HG03521 (cell line): ENCODE measurements at regions not wholly inside any gene's neighbourhood (a gene's known extent, or its start where the extent isn't known, plus 50 kb on each side); places are given as distances from the start of the nearest gene placed in this dataset.
"Not testable (repeated sequence)": the region's sequence is repeated elsewhere in the genome, so short reads cannot be mapped to it uniquely, and the experiment has no call there.

Source experiments
- ATAC-seq: cut with Tn5 transposase; IDR thresholded peaks from one replicate; pipeline ENCODE4 v1.9.1; 2021; ENCODE audit warnings: mild to moderate bottlenecking, moderate library complexity; ENCODE audit not compliant: unreplicated experiment

DNA sequence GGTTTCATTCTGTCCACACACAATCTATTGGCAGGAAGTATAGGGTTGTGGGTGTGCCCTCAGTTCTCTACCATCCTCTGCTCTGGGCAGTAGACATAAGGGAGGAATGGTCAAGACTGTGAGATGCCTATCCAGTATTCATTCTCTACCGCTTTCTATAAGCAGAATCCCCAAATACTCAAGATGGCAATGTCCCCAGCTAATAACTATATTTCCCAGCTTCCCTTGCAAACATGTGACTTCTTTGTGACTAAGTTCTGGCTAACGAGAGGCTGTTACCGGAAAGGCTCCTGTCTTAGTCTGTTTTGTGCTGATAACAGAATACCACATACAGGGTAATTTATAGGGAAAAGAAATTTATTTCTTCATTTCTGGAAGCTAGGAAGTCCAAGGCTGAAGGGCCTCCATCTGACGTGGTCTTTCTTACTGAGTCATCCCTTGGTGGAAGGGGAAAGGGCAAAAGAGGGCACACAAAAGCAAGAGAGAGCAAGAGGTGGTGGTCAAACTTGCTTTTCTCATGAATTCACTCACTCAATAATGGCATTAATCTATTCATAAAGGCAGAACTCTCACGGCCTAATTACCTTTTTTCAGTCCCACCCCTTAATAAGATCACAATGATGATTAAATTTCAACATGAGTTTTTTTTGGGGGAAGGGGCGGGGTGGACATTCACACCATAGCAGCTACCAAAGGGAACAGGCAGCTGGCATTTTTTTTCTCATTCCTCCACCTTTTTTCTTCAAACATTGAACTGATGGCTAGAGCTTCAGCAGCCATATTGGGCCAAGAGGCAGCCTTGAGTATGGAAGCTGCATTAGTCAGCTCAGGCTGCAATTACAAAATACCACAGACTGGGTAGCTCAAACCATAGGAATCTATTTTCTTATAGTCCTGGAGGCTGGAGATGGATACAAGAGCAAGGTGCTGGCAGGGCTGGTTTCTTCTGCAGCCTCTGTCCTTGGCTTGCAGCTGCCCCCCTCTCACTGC is 109.7 kb upstream of the OR9Q1 start:
- ATAC-seq = no peak

GRCh38 chr11:57917632-57918031 is 106.0 kb upstream of the OR9Q1 start:
- ATAC-seq = no peak

DNA sequence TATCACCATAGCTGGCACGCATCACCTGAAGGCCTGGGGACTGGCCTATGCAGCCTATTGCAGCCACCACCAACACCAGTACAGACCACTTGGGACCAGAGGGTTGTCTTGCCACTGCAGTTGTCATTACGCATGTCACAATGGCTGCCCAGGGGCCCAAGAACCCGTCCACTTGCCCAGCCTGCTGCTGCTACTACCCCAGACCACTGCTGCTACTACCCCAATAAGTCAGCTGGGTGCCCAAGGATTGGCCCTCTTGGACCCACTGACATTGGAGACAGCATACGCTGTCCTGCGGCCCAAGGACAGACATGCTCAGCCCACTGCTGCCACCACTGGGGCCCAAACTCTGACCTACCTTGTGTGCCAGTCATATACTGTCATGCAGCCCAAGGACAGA is 102.7 kb upstream of the OR9Q1 start:
- ATAC-seq = no peak

DNA sequence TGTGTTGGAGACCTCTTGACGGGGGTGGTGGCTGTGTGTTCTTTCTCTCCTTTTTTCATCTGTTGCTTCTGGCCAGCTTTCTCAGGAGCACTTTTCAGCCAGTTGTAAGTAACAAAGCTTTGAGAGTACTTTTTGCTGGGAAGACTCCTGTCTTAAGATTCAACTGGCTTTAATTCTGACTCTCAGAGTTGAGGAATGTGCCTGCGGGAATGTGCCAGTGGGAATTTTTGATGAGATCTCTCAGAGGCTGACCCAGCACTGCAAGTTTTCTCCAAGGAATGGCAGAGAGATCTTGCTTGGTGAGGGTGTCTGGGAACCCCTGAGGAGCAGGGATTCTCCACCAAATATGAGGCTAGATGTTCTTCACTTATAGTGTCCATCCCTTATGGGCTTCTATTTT is 91.6 kb upstream of the OR9Q1 start:
- ATAC-seq = no peak

DNA sequence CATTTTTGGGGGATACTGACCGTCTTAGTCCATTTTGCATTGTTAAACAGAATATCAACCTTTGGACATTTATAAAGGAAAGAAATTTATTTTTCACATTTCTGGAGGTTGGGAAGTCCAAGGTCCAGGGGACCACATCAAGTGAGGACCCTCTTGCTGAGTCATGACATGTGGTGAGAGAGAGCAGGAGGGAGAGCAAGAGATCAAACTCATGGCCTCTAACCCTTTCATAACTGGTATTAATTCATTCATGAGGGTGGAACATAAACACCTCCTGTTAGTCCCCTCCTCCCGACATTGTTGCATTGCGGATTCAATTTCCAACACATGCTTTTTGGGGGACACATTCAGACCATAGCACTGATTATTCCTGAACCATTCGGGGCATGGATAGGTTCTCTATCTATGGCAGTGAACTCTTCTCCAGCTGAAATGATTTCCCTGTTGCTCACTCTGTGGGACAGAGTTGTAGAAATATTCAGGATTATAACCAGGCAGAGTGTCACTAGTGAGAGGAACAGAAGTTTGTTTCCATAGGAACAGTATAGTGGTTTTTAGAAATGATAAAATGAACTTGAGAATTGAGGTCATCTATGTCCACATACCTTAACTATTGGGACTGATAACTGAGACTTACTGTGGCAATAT is 88.2 kb upstream of the OR9Q1 start:
- ATAC-seq = no peak

DNA sequence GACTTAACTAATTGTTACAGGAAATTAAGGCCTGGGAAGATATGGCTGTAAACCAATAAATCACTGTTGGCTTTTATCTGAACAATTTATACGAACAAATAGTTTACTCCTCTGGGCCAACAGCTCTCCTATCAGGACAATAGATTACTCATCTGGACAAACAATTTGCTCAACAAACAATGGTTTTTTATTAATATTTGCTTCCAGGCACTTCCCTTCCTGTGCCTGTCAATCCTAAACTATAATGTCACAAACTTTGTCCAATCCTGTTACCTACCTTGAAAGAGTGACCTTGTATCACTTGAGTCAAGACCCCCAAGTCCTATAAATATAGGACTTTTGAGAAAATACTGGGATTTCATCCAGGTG is 87.6 kb upstream of the OR9Q1 start:
- no peak for ATAC-seq

- no peak for ATAC-seq
Measured at GRCh38 chr11:57937431-57937830, 86.2 kb upstream of the OR9Q1 start.

DNA sequence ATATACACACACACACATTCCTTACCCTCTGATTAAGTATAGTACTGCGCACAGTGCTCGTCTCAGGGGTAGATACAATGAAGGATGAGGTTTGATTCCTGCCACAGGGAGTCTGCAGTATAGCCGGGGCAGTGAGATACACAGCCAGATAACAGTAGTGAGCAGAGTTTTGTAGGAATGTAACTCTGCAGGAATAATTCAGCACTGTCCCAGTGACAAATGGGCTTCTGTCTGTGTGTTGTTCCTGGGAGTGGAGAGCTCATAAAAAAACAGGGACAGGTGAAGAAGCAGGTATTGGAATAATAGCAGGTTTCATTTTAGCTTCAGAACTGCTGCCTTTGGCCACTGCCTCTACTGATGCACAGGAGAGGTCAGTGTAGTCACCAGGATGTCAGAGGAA is 85.3 kb upstream of the OR9Q1 start:
- no peak for ATAC-seq

GRCh38 chr11:57940044-57940756 is 83.5 kb upstream of the OR9Q1 start:
- no peak for ATAC-seq

GRCh38 chr11:57941875-57942274 is 81.8 kb upstream of the OR9Q1 start:
- ATAC-seq = no peak

- ATAC-seq = no peak
Measured at GRCh38 chr11:57942808-57943207, 80.9 kb upstream of the OR9Q1 start.

- ATAC-seq = not testable (repeated sequence)
Measured at GRCh38 chr11:57943766-57944165, 79.9 kb upstream of the OR9Q1 start.

DNA sequence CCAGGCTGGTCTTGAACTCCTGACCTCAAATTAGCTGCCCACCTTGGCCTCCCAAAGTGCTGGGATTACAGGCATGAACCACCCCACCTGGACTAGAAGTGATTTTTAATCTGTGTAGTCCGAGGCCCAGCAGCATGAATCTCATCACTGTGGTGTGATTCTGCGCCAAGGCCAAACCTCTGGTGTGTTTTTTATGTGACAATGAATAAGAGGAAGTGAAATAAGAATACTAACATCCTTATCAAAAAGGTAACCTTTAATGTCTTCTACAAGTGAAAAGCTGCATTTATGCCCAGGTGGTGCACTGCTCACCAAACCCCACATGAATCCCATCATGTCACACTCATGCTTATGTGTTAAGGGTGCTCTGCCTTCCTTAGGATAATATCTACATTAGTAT is 77.1 kb upstream of the OR9Q1 start:
- ATAC-seq = no peak

DNA sequence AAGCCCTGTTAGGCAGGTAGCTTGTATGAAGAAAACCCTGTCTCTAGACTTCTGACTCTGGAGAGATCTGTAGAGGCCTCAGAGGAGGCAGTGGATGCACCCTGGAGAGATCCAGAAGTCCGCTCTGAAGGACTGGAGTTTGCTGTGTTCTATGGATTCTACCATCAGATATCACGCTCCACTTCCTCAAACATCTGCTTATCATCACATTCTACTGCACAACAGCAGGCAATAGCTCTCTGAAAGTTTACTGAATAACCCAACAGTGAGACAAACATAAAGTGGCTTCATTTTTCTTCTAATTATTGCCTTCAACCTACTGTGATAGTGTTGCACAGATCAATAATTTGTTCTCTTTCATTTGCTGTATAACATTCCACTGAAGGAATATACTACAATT is 59.0 kb upstream of the OR9Q1 start:
- ATAC-seq = no peak

- ATAC-seq = no peak
Measured at GRCh38 chr11:57971272-57972012, 52.2 kb upstream of the OR9Q1 start.

- no peak for ATAC-seq
Measured at GRCh38 chr11:57972013-57972367, 51.7 kb upstream of the OR9Q1 start.
